ENCODE measurements at regions not wholly inside any gene's neighbourhood (a gene's known extent, or its start where the extent isn't known, plus 50 kb on each side); places are given as distances from the start of the nearest gene placed in this dataset.

DNA sequence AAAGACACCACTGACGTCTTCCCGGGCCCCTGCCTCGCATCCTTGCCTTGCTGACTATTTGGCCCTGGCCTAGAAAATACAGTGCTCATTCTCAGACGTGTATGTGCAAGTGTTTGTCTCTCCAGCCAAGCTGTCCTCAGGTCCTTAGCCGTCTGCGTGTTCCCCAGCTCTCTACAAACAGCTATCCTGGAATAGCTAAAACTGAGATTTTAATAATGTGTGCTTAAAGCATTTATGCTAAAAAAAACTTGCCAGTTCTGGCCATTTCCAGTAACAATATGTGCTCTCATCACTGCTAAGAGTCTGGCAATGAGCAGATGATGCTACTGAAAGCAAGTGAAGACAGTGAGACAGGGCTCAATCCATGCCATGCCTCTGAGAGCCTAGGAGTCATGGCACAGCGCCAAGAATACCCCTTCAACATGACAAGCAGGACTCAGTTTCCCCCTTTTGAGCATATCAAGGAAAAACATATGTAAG is 55.7 kb downstream of the IRF2BP2 start:
- DNase-seq = no peak
- ATAC-seq = no peak
- no peaks in the 10 kb centered on the region for H3K27me3 Mint-ChIP-seq (ENCODE audit: low read depth)
- no peaks in the 10 kb centered on the region for H3K4me1 Mint-ChIP-seq (ENCODE audit: low read depth)
- H3K4me3 Mint-ChIP-seq = no peak overlapping the region
- H3K36me3 Mint-ChIP-seq (ENCODE audit: insufficient read depth) = no peaks in the 10 kb centered on the region
- H3K9me3 Mint-ChIP-seq = no peaks in the 10 kb centered on the region

DNA sequence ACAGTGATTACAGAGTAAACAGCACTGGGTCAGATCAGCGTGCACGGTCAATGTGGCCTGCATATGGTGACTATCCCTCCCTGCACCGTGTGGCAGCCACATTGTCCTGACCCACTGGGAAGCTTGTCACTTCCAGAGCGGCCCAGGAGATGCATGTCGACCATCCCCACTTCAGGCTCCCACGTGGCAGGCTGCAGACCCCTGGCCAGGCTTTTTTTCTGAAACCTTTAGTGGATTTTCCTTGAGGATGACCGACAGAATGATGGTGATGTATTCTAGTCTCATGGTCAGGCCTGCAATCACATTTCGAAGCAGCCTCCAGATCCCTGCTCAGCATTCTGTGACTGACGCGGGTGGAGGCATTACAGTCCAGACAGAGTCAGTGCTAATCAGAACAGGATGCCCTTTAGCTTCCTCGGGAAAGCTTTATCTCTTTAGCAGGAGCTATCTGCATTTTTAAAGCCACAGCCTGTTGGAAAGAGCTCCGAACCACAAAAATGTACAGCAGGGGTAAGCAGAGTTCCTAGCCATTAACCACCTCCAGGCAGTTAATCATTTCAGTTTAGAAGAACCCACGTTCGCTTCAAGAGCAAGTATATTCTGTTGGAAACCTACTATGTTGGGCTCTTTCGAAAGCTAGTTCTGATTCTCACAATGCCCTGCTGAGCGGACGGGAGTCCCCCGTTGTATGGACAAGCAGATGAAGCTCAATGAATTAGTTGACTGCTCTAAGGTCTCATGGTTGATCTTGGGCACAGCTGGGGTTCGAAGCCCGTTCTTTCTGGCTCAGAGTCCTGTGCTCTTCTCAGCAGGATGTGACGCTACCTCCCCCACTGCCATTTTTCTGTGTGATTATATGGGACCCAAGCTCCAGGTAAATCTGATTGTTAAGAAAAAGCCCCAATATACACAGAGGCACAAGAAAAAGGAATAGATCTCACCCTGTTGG is 56.5 kb downstream of the IRF2BP2 start:
- ATAC-seq (no peak), DNase-seq (no peak)
- Mint-ChIP-seq H3K27me3 (ENCODE audit: low read depth) (no peaks in the 10 kb centered on the region), H3K4me3 (no peak overlapping the region), H3K9me3 (no peaks in the 10 kb centered on the region), H3K36me3 (ENCODE audit: insufficient read depth) (no peaks in the 10 kb centered on the region), H3K4me1 (ENCODE audit: low read depth) (no peaks in the 10 kb centered on the region)

- H3K36me3 Mint-ChIP-seq (ENCODE audit: insufficient read depth) = no peaks in the 10 kb centered on the region
- no peaks in the 10 kb centered on the region for H3K27me3 Mint-ChIP-seq (ENCODE audit: low read depth)
- ATAC-seq = no peak
- no peak for DNase-seq
- H3K4me1 Mint-ChIP-seq (ENCODE audit: low read depth) = no peaks in the 10 kb centered on the region
- no peak overlapping the region for H3K4me3 Mint-ChIP-seq
- H3K9me3 Mint-ChIP-seq = no peaks in the 10 kb centered on the region
Observed at GRCh38 chr1:234551032-234551378, 59.0 kb downstream of the IRF2BP2 start.

DNA sequence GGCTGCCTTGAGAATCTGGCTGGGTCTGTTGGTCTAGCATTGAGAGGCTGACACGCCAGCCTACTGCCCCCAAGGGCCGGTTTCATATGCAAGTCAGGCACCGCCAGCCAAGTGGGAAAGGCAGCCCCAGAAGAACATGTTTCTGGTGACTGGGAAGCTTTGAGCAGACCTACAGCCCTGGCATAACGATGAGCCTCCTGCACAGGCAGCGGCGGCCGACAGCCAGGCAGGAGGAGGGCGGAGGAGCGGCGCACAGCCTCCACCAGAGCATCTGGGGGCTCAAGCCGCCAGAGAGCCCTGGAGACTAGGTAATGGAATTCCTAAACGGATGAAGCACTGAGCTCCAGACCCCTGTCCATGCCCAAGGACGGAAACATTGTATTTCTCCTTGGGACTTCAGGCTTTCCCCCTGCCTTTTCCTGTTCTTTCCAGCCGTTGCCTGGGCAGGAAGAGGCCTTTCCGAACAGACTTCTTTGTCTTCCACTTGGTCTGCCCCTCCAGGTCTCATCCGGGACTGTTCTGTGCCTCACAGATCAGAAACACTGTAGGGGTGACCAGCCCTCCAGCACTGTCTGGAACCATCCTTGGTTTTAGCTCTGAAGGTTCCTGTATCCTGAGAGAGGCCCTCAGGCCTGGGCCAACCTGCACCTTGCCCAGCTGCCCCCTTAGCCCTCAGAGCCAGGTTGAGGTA is 59.5 kb downstream of the IRF2BP2 start:
- H3K27me3 Mint-ChIP-seq (ENCODE audit: low read depth) = no peaks in the 10 kb centered on the region
- no peak for DNase-seq
- ATAC-seq = no peak
- H3K4me1 Mint-ChIP-seq (ENCODE audit: low read depth) = no peaks in the 10 kb centered on the region
- H3K9me3 Mint-ChIP-seq = no peaks in the 10 kb centered on the region
- no peak overlapping the region for H3K4me3 Mint-ChIP-seq
- H3K36me3 Mint-ChIP-seq (ENCODE audit: insufficient read depth) = no peaks in the 10 kb centered on the region

DNA sequence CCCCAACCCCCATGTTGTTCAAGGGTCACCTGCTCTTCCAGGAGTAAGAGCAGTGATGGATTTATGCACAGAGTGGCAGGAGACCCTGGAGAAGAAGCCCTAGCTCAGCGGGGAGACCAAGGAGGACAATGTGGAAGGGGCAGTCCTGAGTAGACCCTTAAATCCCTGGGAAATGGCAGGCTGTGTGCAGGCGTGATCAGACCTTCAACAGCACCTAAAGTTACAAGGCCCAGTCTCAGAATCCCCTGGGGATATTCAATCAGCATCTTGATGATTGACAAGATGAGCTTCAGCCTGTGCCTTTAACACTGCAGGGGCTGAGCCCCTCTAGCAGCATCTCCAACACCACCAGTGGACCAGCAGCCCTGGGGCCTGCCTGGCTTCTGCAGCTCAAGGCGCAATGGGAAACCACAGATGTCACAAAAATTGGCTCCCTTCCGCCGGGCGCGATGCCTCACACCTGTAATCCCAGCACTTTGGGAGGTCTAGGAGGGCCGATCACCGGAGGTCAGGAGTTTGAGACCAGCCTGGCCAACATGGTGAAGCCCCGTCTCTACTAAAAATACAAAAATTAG is 60.4 kb downstream of the IRF2BP2 start:
- ATAC-seq (no peak), DNase-seq (no peak)
- H3K27me3 Mint-ChIP-seq (ENCODE audit: low read depth) = no peaks in the 10 kb centered on the region
- no peak overlapping the region for H3K4me3 Mint-ChIP-seq
- H3K9me3 Mint-ChIP-seq = no peaks in the 10 kb centered on the region
- H3K4me1 Mint-ChIP-seq (ENCODE audit: low read depth) = peaks cover 5% of the 10 kb centered on the region
- no peaks in the 10 kb centered on the region for H3K36me3 Mint-ChIP-seq (ENCODE audit: insufficient read depth)

DNA sequence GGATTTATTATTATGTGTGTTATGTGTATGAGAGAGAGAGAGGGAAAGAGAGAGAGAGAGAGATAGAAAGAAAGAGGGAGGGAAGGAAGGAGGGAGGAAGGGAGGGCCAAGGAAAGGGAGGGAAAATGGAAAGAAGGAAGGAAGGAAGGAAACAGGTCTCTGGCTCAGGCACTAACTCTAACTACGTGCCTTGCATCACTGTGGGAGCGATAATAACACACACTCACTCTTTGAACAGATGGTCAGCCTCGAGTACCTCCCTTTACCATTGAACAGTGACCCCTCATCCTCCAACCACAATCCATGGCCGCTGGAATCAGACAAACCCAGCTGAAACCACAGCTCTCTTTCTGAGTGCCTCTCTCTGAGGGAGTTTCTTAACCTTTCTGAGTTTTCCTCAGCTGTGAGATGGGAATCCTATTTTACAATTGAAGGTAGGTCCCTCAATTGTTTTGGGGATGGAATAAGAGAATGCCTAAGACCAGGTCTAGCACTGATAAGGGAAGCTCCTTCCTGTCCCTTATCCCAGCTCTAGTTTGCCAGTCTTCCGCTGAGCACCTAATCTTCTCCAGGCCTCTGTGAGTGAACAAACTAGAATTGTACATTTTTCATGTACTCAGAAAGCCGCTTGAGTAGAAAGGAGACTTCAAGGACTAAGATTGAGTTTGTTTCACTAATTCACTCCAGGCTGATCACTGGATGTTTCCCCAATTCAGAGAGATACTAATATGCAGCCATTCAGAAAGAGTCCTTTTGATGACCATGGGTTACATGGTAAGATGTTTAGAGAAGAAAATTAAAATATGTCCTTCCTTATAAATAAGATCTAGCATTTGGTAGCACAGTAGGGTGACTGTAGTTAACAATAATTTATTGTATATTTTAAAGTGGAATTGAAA is 62.8 kb downstream of the IRF2BP2 start:
- no peak overlapping the region for H3K4me3 Mint-ChIP-seq
- DNase-seq (no peak), ATAC-seq (no peak)
- H3K36me3 Mint-ChIP-seq (ENCODE audit: insufficient read depth) = no peaks in the 10 kb centered on the region
- H3K4me1 Mint-ChIP-seq (ENCODE audit: low read depth) = peaks cover 18% of the 10 kb centered on the region
- no peaks in the 10 kb centered on the region for H3K27me3 Mint-ChIP-seq (ENCODE audit: low read depth)
- no peaks in the 10 kb centered on the region for H3K9me3 Mint-ChIP-seq

DNA sequence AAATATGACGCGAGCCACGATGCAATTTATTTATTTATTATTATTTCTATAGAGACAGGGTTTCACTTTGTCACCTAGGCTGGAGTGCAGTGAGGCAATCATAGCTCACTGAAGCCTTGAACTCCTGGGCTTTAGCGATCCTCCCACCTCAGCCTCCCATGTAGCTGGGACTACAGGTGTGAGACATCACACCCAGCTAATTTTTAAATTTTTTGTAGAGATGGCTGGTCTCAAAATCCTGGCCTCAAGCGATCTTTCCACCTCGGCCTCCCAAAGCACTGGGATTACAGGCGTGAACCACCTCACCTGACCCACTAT is 63.6 kb downstream of the IRF2BP2 start:
- ATAC-seq = no peak
- Mint-ChIP-seq H3K9me3 (no peaks in the 10 kb centered on the region), H3K4me1 (ENCODE audit: low read depth) (peaks cover 18% of the 10 kb centered on the region)

DNA sequence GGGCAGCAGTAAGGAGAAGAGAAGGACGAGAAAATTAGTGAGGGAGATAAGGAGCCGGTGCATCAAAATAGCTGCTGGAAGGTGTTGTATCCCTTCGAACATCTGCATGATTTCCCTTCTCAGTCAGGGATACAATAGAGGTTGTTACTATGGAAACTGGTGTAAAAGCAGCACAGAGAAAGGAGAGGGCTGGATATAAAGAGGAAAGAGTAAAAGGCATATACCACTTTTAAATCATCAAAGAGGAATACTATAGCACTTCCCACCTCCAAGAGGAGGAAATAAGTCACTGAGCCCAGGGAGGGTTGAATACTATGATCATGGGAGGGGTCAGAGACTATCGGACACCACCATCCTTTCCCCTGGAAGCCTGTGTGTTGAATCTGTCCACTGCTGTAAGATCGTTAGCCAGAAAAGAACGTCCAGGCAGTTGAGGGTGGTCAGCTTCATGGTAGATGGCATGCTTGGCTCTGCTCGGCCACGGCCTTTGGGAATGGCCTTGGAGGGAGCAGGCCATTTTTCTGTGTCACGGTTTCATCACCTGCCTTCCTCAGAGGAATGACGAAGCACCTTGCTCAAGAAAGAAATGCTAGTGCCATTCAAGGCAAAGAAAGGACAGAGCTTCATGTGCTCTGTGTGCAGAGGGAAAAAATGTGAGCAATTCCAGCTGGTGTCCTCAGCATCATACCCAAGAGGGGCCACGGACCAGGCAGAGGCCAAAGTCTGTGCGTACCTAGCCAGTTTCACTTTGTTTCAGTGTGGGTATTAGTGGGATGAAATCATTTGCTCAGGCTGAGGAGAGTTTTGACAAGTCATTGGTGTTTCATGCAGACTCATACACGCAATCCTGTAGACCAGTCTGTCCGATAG is 64.2 kb downstream of the IRF2BP2 start:
- Mint-ChIP-seq H3K27me3 (ENCODE audit: low read depth) (no peaks in the 10 kb centered on the region), H3K36me3 (ENCODE audit: insufficient read depth) (no peaks in the 10 kb centered on the region), H3K9me3 (no peaks in the 10 kb centered on the region), H3K4me3 (no peak overlapping the region), H3K4me1 (ENCODE audit: low read depth) (peaks cover 18% of the 10 kb centered on the region)
- DNase-seq (no peak), ATAC-seq (no peak)

More for the DNA sequence above, 63.6 kb downstream of the IRF2BP2 start:
- H3K36me3 Mint-ChIP-seq (ENCODE audit: insufficient read depth) = no peaks in the 10 kb centered on the region
- no peaks in the 10 kb centered on the region for H3K27me3 Mint-ChIP-seq (ENCODE audit: low read depth)
- no peak for DNase-seq
- H3K4me3 Mint-ChIP-seq = no peak overlapping the region

DNA sequence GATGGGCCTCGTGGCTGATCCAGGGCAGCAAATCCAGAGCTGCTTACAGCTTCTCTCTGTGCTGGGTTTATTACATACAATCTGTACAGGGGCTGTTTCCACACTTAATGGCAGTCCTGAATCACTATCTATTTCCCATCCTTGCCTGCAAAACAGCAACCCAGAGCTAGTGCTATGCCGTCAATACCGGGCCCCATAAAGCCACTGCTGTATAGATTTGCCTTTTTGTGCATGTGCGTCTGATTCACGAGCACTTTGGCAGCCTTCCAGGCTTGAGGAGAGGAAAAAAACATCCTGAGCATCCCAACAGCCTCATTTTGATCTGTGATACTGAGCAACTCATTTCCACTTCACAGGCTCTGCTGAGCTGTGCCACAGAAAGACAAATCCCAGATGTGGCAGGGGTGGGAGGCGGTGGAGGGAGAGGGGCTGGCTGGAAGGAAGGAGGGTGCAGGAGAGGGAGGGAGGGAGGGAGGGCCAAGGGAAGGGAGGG is 65.2 kb upstream of the TARBP1 start:
- ATAC-seq (peak; percentile 76 to 85), DNase-seq (peak; percentile 38)
- Mint-ChIP-seq H3K27me3 (ENCODE audit: low read depth) (no peaks in the 10 kb centered on the region), H3K36me3 (ENCODE audit: insufficient read depth) (no peaks in the 10 kb centered on the region), H3K4me1 (ENCODE audit: low read depth) (peaks cover 18% of the 10 kb centered on the region), H3K9me3 (no peaks in the 10 kb centered on the region), H3K4me3 (no peak overlapping the region)

- no peaks in the 10 kb centered on the region for H3K36me3 Mint-ChIP-seq (ENCODE audit: insufficient read depth)
- no peaks in the 10 kb centered on the region for H3K27me3 Mint-ChIP-seq (ENCODE audit: low read depth)
- H3K4me1 Mint-ChIP-seq (ENCODE audit: low read depth) = peaks cover 18% of the 10 kb centered on the region
- no peak overlapping the region for H3K4me3 Mint-ChIP-seq
- ATAC-seq (no peak), DNase-seq (no peak)
- no peaks in the 10 kb centered on the region for H3K9me3 Mint-ChIP-seq
Observed at GRCh38 chr1:234543442-234544086, 64.6 kb upstream of the TARBP1 start.

DNA sequence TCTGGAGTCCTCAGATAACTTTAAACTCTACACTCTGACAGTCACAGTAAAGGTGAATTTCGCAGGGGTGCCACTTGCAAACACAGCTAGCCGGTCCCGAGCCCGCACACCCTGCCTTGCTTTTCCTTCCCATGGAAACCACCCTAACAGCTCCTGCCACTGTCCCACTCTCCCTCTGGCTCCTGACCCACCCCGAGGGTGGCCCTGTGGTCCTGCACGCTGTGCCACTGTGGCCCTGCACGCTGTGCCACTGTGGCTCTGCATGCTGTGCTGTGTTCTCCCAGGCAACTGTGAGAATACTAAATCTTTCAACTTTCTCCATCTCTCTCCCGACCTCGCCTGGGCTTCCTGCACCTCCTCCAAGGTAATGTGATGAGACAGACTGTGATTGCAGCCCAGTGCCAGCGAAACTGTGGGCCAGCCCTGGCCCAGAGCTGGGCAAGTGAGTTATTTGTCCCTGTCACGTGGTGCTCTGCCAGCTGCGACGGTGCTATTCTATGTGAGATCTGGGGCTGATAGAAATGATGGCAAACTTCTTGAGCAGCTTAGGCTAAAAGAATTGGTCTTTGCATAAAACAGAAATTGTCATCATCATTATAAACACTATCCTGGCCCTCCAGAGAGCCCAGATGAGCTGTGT is 63.4 kb upstream of the TARBP1 start:
- H3K9me3 Mint-ChIP-seq = no peaks in the 10 kb centered on the region
- no peak for ATAC-seq
- no peak for DNase-seq
- no peak overlapping the region for H3K4me3 Mint-ChIP-seq
- no peaks in the 10 kb centered on the region for H3K36me3 Mint-ChIP-seq (ENCODE audit: insufficient read depth)
- H3K27me3 Mint-ChIP-seq (ENCODE audit: low read depth) = no peaks in the 10 kb centered on the region
- H3K4me1 Mint-ChIP-seq (ENCODE audit: low read depth) = peaks cover 18% of the 10 kb centered on the region

DNA sequence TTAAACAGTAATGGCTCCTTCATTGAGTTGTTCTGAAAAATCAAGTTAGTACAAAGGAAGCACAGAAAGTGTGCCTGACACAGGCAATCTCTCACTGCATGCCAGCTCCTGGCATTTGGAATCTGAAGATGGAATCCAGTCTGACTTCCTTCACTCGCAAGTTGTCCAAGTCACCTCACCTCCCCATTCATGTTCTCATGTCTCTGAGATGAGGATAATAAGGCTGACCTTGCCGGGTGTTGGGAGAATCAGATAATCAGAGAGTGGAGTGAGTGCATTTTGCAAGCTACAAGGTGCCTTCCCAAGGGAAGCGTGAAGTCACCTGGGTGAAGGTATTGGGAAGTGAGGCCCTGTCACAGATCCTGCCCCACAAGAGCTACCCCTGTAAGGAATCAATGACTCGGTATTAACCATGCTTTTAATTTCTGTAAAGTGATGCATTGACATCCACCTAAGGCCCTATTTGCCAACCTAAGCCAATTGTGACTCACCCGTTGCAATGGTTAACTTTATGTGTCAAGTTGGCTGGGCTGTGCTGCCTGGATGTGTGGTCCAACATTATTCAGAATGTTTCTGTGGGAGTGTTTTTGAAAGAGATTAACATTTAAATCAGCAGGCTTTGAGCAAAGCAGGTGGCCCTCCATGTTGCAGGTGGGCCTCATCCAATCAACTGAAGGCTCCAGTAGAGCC is 62.5 kb upstream of the TARBP1 start:
- Mint-ChIP-seq H3K4me1 (ENCODE audit: low read depth) (peaks cover 18% of the 10 kb centered on the region), H3K36me3 (ENCODE audit: insufficient read depth) (no peaks in the 10 kb centered on the region), H3K9me3 (no peaks in the 10 kb centered on the region), H3K27me3 (ENCODE audit: low read depth) (no peaks in the 10 kb centered on the region), H3K4me3 (no peak overlapping the region)
- no peak for DNase-seq
- peak in 1 of 2 donors; percentile 20 for ATAC-seq
